SK-N-SH (cell line): ENCODE measurements at regions not wholly inside any gene's neighbourhood (a gene's known extent, or its start where the extent isn't known, plus 50 kb on each side); places are given as distances from the start of the nearest gene placed in this dataset.
A peak's percentile ranks its signal among the peaks of the same experiment; 100 is the strongest.

Experiments
- ELF1 ChIP-seq: IDR thresholded peaks from 2 replicates; pipeline ENCODE4 v1.4.0; 2012
- EP300 ChIP-seq, 2 experiments: IDR thresholded peaks; 2 replicates each; pipeline versions ENCODE4 v1.4.0 to v1.6.1; 2012; ENCODE audit warnings: borderline replicate concordance in 1 of 2, low read depth in 1 of 2, low read length in 1 of 2
- EZH2phosphoT487 ChIP-seq: fragments of 200-600 bp; sonication (generic); IDR thresholded peaks from 2 replicates; pipeline ENCODE4 v1.6.1; 2017; ENCODE audit warnings: low read depth, mixed run types, mild to moderate bottlenecking, antibody characterized with exemption, moderate library complexity, borderline replicate concordance
- FOSL2 ChIP-seq: IDR thresholded peaks from 2 replicates; pipeline ENCODE4 v1.4.0; 2012; ENCODE audit warnings: low read depth, mild to moderate bottlenecking, moderate library complexity, borderline replicate concordance
- GATA2 ChIP-seq: sonication (generic); formaldehyde crosslinking; IDR thresholded peaks from 2 replicates; pipeline ENCODE4 v1.5.0; 2020; ENCODE audit warnings: mild to moderate bottlenecking, missing genetic modification reagents
- MEF2A ChIP-seq: IDR thresholded peaks from 2 replicates; pipeline ENCODE4 v1.4.0; 2012; ENCODE audit warnings: low read depth, borderline replicate concordance
- NFIC ChIP-seq: IDR thresholded peaks from 2 replicates; pipeline ENCODE4 v1.4.0; 2012; ENCODE audit warnings: borderline replicate concordance
- POLR2AphosphoS5 ChIP-seq: IDR thresholded peaks from 2 replicates; pipeline ENCODE4 v1.6.1; 2012; ENCODE audit warnings: low read depth, low read length
- RFX5 ChIP-seq: IDR thresholded peaks from 2 replicates; pipeline ENCODE4 v1.6.1; 2012; ENCODE audit warnings: mild to moderate bottlenecking, improper control_type of control experiment, low read length
- RXRA ChIP-seq: IDR thresholded peaks from 2 replicates; pipeline ENCODE4 v1.4.0; 2012; ENCODE audit warnings: low read depth, mild to moderate bottlenecking, borderline replicate concordance
- SMC3 ChIP-seq: IDR thresholded peaks from 2 replicates; pipeline ENCODE4 v1.6.1; 2012; ENCODE audit warnings: low read depth, low read length, improper control_type of control experiment
- TAF1 ChIP-seq: IDR thresholded peaks from 2 replicates; pipeline ENCODE4 v1.6.1; 2012; ENCODE audit warnings: low read depth, mild to moderate bottlenecking, low read length, moderate library complexity, borderline replicate concordance
- TEAD4 ChIP-seq: IDR thresholded peaks from 2 replicates; pipeline ENCODE4 v1.4.0; 2012; ENCODE audit warnings: mild to moderate bottlenecking, borderline replicate concordance; ENCODE audit not compliant: insufficient read depth
- TF ChIP-seq, protein P1 (sequence below): IDR thresholded peaks from 2 replicates; pipeline ENCODE4 v1.4.0; 2012; ENCODE audit warnings: low read depth, borderline replicate concordance
- TF ChIP-seq, protein P2 (sequence below): IDR thresholded peaks from 2 replicates; pipeline ENCODE4 v1.4.0; 2012; ENCODE audit warnings: low read depth
- TF ChIP-seq, protein P3 (sequence below): IDR thresholded peaks from 2 replicates; pipeline ENCODE4 v1.6.1; 2012; ENCODE audit warnings: mild to moderate bottlenecking, low read depth, low read length, moderate library complexity
- TF ChIP-seq, protein P4 (sequence below): fragments of 150-350 bp; IDR thresholded peaks from 2 replicates; pipeline ENCODE4 v1.6.1; 2016; ENCODE audit warnings: mild to moderate bottlenecking, low read depth, low read length
- TF ChIP-seq, protein P5 (sequence below): fragments of 150-350 bp; IDR thresholded peaks from 2 replicates; pipeline ENCODE4 v1.6.1; 2017; ENCODE audit warnings: antibody characterized with exemption, low read length, low read depth, borderline replicate concordance
- TF ChIP-seq, protein P6 (sequence below): IDR thresholded peaks from 2 replicates; pipeline ENCODE4; 2012

DNA sequence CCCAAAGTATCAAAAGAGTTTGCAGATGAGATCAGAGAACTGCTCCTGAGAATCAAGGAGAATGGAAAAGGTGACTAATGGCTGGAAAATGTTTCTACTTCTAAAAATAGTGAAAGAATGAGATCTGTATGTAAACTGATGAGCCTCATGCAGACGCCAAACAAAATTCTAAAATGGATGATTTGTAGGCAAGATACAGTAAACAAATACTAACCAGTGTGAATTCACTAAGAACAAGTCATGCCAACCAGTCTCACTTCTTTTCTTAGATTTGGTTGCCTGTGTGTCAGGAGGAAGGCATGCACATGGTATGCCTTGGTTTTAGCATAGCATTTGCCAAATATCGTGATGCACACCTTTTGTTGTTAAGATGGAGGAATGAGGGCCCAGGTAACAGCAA lies 94.9 kb upstream of the PIK3CG start (continued):
- TF ChIP-seq, protein P1, sequence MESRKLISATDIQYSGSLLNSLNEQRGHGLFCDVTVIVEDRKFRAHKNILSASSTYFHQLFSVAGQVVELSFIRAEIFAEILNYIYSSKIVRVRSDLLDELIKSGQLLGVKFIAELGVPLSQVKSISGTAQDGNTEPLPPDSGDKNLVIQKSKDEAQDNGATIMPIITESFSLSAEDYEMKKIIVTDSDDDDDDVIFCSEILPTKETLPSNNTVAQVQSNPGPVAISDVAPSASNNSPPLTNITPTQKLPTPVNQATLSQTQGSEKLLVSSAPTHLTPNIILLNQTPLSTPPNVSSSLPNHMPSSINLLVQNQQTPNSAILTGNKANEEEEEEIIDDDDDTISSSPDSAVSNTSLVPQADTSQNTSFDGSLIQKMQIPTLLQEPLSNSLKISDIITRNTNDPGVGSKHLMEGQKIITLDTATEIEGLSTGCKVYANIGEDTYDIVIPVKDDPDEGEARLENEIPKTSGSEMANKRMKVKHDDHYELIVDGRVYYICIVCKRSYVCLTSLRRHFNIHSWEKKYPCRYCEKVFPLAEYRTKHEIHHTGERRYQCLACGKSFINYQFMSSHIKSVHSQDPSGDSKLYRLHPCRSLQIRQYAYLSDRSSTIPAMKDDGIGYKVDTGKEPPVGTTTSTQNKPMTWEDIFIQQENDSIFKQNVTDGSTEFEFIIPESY: no peak
- TF ChIP-seq MEF2A (peak; percentile 99), ELF1 (no peak), TAF1 (no peak), FOSL2 (peak; percentile 84), SMC3 (no peak), POLR2AphosphoS5 (peak; percentile 61; the same call in 1 of the 2 replicates), RXRA (peak; percentile 59; the same call in 1 of the 2 replicates), EP300 (IDR thresholded peaks at IDR 0.05; ENCODE audit: borderline replicate concordance in 1 of 2, low read depth in 1 of 2, low read length in 1 of 2) (peak in 1 of 2 experiments; percentile 93; a peak in 2 of 4 replicates), RFX5 (no peak), EZH2phosphoT487 (no peak), NFIC (peak; percentile 69), GATA2 (CRISPR knock-in tag) (no peak), TEAD4 (peak; percentile 83)
- TF ChIP-seq, protein P2, sequence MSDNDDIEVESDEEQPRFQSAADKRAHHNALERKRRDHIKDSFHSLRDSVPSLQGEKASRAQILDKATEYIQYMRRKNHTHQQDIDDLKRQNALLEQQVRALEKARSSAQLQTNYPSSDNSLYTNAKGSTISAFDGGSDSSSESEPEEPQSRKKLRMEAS: peak; percentile 78
- TF ChIP-seq, protein P3, sequence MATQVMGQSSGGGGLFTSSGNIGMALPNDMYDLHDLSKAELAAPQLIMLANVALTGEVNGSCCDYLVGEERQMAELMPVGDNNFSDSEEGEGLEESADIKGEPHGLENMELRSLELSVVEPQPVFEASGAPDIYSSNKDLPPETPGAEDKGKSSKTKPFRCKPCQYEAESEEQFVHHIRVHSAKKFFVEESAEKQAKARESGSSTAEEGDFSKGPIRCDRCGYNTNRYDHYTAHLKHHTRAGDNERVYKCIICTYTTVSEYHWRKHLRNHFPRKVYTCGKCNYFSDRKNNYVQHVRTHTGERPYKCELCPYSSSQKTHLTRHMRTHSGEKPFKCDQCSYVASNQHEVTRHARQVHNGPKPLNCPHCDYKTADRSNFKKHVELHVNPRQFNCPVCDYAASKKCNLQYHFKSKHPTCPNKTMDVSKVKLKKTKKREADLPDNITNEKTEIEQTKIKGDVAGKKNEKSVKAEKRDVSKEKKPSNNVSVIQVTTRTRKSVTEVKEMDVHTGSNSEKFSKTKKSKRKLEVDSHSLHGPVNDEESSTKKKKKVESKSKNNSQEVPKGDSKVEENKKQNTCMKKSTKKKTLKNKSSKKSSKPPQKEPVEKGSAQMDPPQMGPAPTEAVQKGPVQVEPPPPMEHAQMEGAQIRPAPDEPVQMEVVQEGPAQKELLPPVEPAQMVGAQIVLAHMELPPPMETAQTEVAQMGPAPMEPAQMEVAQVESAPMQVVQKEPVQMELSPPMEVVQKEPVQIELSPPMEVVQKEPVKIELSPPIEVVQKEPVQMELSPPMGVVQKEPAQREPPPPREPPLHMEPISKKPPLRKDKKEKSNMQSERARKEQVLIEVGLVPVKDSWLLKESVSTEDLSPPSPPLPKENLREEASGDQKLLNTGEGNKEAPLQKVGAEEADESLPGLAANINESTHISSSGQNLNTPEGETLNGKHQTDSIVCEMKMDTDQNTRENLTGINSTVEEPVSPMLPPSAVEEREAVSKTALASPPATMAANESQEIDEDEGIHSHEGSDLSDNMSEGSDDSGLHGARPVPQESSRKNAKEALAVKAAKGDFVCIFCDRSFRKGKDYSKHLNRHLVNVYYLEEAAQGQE: no peak
- TF ChIP-seq, protein P4, sequence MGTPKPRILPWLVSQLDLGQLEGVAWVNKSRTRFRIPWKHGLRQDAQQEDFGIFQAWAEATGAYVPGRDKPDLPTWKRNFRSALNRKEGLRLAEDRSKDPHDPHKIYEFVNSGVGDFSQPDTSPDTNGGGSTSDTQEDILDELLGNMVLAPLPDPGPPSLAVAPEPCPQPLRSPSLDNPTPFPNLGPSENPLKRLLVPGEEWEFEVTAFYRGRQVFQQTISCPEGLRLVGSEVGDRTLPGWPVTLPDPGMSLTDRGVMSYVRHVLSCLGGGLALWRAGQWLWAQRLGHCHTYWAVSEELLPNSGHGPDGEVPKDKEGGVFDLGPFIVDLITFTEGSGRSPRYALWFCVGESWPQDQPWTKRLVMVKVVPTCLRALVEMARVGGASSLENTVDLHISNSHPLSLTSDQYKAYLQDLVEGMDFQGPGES: no peak
- TF ChIP-seq, protein P5, sequence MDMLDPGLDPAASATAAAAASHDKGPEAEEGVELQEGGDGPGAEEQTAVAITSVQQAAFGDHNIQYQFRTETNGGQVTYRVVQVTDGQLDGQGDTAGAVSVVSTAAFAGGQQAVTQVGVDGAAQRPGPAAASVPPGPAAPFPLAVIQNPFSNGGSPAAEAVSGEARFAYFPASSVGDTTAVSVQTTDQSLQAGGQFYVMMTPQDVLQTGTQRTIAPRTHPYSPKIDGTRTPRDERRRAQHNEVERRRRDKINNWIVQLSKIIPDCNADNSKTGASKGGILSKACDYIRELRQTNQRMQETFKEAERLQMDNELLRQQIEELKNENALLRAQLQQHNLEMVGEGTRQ: no peak
- TF ChIP-seq, protein P6, sequence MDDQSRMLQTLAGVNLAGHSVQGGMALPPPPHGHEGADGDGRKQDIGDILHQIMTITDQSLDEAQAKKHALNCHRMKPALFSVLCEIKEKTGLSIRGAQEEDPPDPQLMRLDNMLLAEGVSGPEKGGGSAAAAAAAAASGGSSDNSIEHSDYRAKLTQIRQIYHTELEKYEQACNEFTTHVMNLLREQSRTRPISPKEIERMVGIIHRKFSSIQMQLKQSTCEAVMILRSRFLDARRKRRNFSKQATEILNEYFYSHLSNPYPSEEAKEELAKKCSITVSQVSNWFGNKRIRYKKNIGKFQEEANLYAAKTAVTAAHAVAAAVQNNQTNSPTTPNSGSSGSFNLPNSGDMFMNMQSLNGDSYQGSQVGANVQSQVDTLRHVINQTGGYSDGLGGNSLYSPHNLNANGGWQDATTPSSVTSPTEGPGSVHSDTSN: peak; percentile 89
